ENCODE measurements at regions not wholly inside any gene's neighbourhood (a gene's known extent, or its start where the extent isn't known, plus 50 kb on each side); places are given as distances from the start of the nearest gene placed in this dataset.

GRCh38 chr14:84025106-84026012 lies 1504.6 kb upstream of the FLRT2 start:
- no peak for TF ChIP-seq CTCF (IDR thresholded peaks at IDR 0.05)
- Histone ChIP-seq H3K9ac (ENCODE audit: insufficient read depth, low read length, poor library complexity, severe bottlenecking) (no peak overlapping the region), H3K79me2 (ENCODE audit: insufficient read depth, low read length) (no peaks in the 10 kb centered on the region), H4K20me1 (ENCODE audit: insufficient read depth, low read length) (no peaks in the 10 kb centered on the region), H3K27me3 (ENCODE audit: control insufficient read depth in 2 of 2, insufficient read depth in 2 of 2, low read length in 2 of 2) (no peaks in the 10 kb centered on the region), H3K27ac (ENCODE audit: low read depth in 1 of 2, low read length in 2 of 2) (no peak overlapping the region), H2AFZ (ENCODE audit: insufficient read depth, low read depth, low read length, poor library complexity, severe bottlenecking) (no peak overlapping the region), H3K4me1 (ENCODE audit: control insufficient read depth in 1 of 2, insufficient read depth in 2 of 2, low read length in 2 of 2) (no peaks in the 10 kb centered on the region), H3K4me3 (replicated peaks in 1 of 3; ENCODE audit: low read depth in 2 of 3, low read length in 3 of 3) (no peak overlapping the region), H3K9me3 (replicated peaks in 1 of 2; ENCODE audit: control insufficient read depth in 1 of 2, insufficient read depth in 1 of 2, low read length in 2 of 2) (peaks cover 0 to 9% of the 10 kb centered on the region in 2 donors), H3K36me3 (replicated peaks in 1 of 2; ENCODE audit: control insufficient read depth in 1 of 2, insufficient read depth in 2 of 2, low read length in 2 of 2) (no peaks in the 10 kb centered on the region), H3K4me2 (replicated peaks; ENCODE audit: extremely low read depth, low read length, poor library complexity, severe bottlenecking) (no peak overlapping the region)
- Mint-ChIP-seq H3K27me3 (ENCODE audit: low read depth in 3 of 3) (no peaks in the 10 kb centered on the region), H3K4me1 (no peaks in the 10 kb centered on the region), H3K36me3 (no peaks in the 10 kb centered on the region), H3K9me3 (peaks cover 0 to 11% (median 5%) of the 10 kb centered on the region in 7 donors), H3K27ac (no peak overlapping the region), H3K4me3 (no peak overlapping the region)
- intact Hi-C loops (cut with micrococcal nuclease) = no loop called here
- no peak for DNase-seq
- 92% methylated on average over 6 of the region's 8 CpGs for WGBS (ENCODE audit: insufficient coverage)

DNA sequence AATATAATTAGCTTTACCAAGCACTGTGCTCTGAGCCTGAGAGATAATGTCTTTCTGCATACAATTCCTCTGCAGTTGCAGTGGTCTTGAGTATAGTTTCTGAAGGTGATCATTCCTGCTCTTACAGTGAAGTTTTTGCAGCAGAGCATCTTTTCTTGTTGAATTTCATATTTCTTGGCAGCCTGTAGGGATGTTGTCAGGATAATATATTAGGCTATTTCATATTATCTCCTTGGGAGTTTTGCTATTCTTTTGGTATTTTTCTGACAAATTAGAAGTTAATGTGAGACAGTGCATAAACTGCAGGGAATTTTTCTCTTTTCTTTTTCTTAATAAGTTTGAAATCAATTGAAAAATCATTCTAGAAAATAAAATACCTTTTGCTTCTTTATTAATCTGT lies 1502.6 kb upstream of the FLRT2 start:
- H3K4me3 Mint-ChIP-seq = no peak overlapping the region
- Histone ChIP-seq H3K27ac (ENCODE audit: low read depth in 1 of 2, low read length in 2 of 2) (no peak overlapping the region), H3K4me3 (replicated peaks in 1 of 3; ENCODE audit: low read depth in 2 of 3, low read length in 3 of 3) (no peak overlapping the region), H3K9ac (ENCODE audit: insufficient read depth, low read length, poor library complexity, severe bottlenecking) (no peak overlapping the region), H4K20me1 (ENCODE audit: insufficient read depth, low read length) (no peaks in the 10 kb centered on the region), H3K79me2 (ENCODE audit: insufficient read depth, low read length) (no peaks in the 10 kb centered on the region), H2AFZ (ENCODE audit: insufficient read depth, low read depth, low read length, poor library complexity, severe bottlenecking) (no peak overlapping the region), H3K27me3 (ENCODE audit: control insufficient read depth in 2 of 2, insufficient read depth in 2 of 2, low read length in 2 of 2) (no peaks in the 10 kb centered on the region), H3K4me1 (ENCODE audit: control insufficient read depth in 1 of 2, insufficient read depth in 2 of 2, low read length in 2 of 2) (no peaks in the 10 kb centered on the region), H3K9me3 (replicated peaks in 1 of 2; ENCODE audit: control insufficient read depth in 1 of 2, insufficient read depth in 1 of 2, low read length in 2 of 2) (peaks cover 0 to 9% of the 10 kb centered on the region in 2 donors), H3K36me3 (replicated peaks in 1 of 2; ENCODE audit: control insufficient read depth in 1 of 2, insufficient read depth in 2 of 2, low read length in 2 of 2) (no peaks in the 10 kb centered on the region), H3K4me2 (replicated peaks; ENCODE audit: extremely low read depth, low read length, poor library complexity, severe bottlenecking) (no peak overlapping the region)
- DNase-seq = no peak
- intact Hi-C loops (cut with micrococcal nuclease) = no loop called here
- H3K9me3 Mint-ChIP-seq = peaks cover 0 to 6% (median 2%) of the 10 kb centered on the region in 7 donors
- H3K27me3 Mint-ChIP-seq (ENCODE audit: low read depth in 3 of 3) = peaks cover 0 to 3% (median 0%) of the 10 kb centered on the region in 3 donors
- no peaks in the 10 kb centered on the region for H3K36me3 Mint-ChIP-seq
- H3K4me1 Mint-ChIP-seq = no peaks in the 10 kb centered on the region
- no peak overlapping the region for H3K27ac Mint-ChIP-seq
- TF ChIP-seq CTCF (IDR thresholded peaks at IDR 0.05) = no peak

Measured in CD14-positive monocyte (primary cell).